ENCODE measurements at regions not wholly inside any gene's neighbourhood (a gene's known extent, or its start where the extent isn't known, plus 50 kb on each side); places are given as distances from the start of the nearest gene placed in this dataset.

DNA sequence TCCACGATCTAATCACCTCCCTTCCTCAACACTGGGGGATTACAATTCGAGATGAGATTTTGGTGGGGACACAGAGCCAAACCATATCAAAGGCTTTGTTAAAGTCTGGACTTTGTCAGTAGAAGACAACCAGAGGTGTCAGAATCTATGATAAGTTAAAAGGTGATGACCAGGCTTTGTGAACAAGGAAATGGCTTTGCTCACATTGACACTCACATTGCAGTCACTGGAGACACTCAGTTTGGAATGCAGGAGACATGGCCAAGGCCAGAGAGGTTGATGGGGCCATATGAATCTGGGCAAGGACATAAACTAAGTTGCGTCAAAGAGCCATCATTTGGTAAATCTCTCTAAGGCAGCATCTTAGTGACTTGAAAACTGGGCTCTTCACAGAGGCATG is 678.2 kb upstream of the FSHR start:
- H3K4me3 ChIP-seq (ENCODE audit: insufficient read depth, low read depth, low read length) = no peak overlapping the region
- no peaks in the 10 kb centered on the region for H3K36me3 ChIP-seq (replicated peaks; ENCODE audit: control insufficient read depth, insufficient read depth, low read length)
- no peak for DNase-seq
- H3K27me3 ChIP-seq (ENCODE audit: control insufficient read depth, insufficient read depth, low read length) = no peaks in the 10 kb centered on the region

GRCh38 chr2:49831698-49832367 is 677.5 kb upstream of the FSHR start:
- H3K27me3 ChIP-seq (ENCODE audit: control insufficient read depth, insufficient read depth, low read length) = no peaks in the 10 kb centered on the region
- H3K4me3 ChIP-seq (ENCODE audit: insufficient read depth, low read depth, low read length) = no peak overlapping the region
- no peak for DNase-seq
- H3K36me3 ChIP-seq (replicated peaks; ENCODE audit: control insufficient read depth, insufficient read depth, low read length) = no peaks in the 10 kb centered on the region

- Histone ChIP-seq H3K36me3 (replicated peaks; ENCODE audit: control insufficient read depth, insufficient read depth, low read length) (no peaks in the 10 kb centered on the region), H3K4me3 (ENCODE audit: insufficient read depth, low read depth, low read length) (no peak overlapping the region), H3K27me3 (ENCODE audit: control insufficient read depth, insufficient read depth, low read length) (no peaks in the 10 kb centered on the region)
- DNase-seq = no peak
Measured at GRCh38 chr2:49830846-49831245, 676.5 kb upstream of the FSHR start.

- Histone ChIP-seq H3K4me3 (ENCODE audit: insufficient read depth, low read depth, low read length) (no peak overlapping the region), H3K36me3 (replicated peaks; ENCODE audit: control insufficient read depth, insufficient read depth, low read length) (no peaks in the 10 kb centered on the region), H3K27me3 (ENCODE audit: control insufficient read depth, insufficient read depth, low read length) (no peaks in the 10 kb centered on the region)
- no peak for DNase-seq
Measured at GRCh38 chr2:49827366-49827765, 673.1 kb upstream of the FSHR start.

- Histone ChIP-seq H3K36me3 (replicated peaks; ENCODE audit: control insufficient read depth, insufficient read depth, low read length) (no peaks in the 10 kb centered on the region), H3K27me3 (ENCODE audit: control insufficient read depth, insufficient read depth, low read length) (no peaks in the 10 kb centered on the region), H3K4me3 (ENCODE audit: insufficient read depth, low read depth, low read length) (no peak overlapping the region)
- DNase-seq = no peak
Measured at GRCh38 chr2:49813208-49813607, 658.9 kb upstream of the FSHR start.

DNA sequence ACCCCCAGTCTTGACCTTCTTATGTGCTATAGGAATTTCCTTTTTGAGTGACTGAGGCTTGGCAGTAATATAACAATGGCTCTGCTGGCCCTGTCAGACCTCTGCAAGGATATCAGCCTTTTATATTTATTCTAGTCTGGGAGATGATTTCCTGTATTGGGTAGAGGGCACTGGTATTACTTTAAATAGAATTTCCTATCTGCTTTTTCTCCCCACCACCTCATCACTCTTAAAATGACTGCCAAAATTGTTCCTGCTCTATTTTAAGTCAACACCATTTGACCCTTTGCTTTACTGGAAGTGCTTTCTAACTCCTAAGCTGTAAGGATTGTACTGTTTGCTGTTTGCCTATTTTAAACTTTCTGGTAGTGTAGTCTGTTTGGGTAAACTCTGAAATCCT is 658.4 kb upstream of the FSHR start:
- Histone ChIP-seq H3K36me3 (replicated peaks; ENCODE audit: control insufficient read depth, insufficient read depth, low read length) (no peaks in the 10 kb centered on the region), H3K4me3 (ENCODE audit: insufficient read depth, low read depth, low read length) (no peak overlapping the region), H3K27me3 (ENCODE audit: control insufficient read depth, insufficient read depth, low read length) (no peaks in the 10 kb centered on the region)
- peak; percentile 18 for DNase-seq

- Histone ChIP-seq H3K4me3 (ENCODE audit: insufficient read depth, low read depth, low read length) (no peak overlapping the region), H3K27me3 (ENCODE audit: control insufficient read depth, insufficient read depth, low read length) (no peaks in the 10 kb centered on the region), H3K36me3 (replicated peaks; ENCODE audit: control insufficient read depth, insufficient read depth, low read length) (no peaks in the 10 kb centered on the region)
- no peak for DNase-seq
Measured at GRCh38 chr2:49811502-49811901, 657.2 kb upstream of the FSHR start.

DNA sequence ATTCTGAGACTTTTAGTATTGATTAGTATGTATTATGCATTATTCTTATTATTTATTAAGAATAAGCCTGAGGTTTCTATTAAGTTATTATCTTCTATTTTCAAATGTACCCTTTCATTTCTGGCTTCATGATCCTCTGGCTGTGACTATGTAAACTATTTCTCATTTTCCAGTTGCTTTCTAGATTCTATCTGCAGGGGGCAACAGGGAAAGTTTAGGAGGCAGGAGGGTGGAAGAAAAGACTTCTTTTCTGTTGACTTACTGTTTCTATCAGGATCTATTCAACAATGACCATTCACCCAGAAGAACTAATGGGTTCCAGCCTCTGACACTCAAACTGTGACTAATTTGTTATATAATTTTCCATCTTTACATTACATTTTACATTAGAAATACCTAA is 653.4 kb upstream of the FSHR start:
- H3K4me3 ChIP-seq (ENCODE audit: insufficient read depth, low read depth, low read length) = no peak overlapping the region
- no peaks in the 10 kb centered on the region for H3K36me3 ChIP-seq (replicated peaks; ENCODE audit: control insufficient read depth, insufficient read depth, low read length)
- no peaks in the 10 kb centered on the region for H3K27me3 ChIP-seq (ENCODE audit: control insufficient read depth, insufficient read depth, low read length)
- peak; percentile 45 for DNase-seq

DNA sequence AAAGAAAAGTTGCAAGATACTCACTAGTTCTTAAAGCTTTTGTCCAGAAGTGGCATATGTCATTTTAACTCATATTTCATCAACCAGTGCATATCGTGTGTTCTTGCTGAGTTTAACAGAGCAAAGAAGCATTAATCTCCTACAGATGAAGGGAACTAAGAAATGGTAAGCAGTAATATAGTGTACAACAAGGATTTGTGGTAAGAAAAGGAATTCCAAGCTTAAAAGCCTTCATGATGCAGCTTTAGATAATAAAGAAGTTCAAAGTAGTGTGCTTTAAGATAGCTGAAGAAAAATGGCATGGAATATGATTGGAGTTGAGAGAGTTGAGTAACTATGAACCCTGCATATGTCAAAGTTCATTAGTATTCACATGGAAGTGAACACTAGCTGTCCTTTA is 649.8 kb upstream of the FSHR start:
- Histone ChIP-seq H3K36me3 (replicated peaks; ENCODE audit: control insufficient read depth, insufficient read depth, low read length) (no peaks in the 10 kb centered on the region), H3K4me3 (ENCODE audit: insufficient read depth, low read depth, low read length) (no peak overlapping the region), H3K27me3 (ENCODE audit: control insufficient read depth, insufficient read depth, low read length) (no peaks in the 10 kb centered on the region)
- no peak for DNase-seq

DNA sequence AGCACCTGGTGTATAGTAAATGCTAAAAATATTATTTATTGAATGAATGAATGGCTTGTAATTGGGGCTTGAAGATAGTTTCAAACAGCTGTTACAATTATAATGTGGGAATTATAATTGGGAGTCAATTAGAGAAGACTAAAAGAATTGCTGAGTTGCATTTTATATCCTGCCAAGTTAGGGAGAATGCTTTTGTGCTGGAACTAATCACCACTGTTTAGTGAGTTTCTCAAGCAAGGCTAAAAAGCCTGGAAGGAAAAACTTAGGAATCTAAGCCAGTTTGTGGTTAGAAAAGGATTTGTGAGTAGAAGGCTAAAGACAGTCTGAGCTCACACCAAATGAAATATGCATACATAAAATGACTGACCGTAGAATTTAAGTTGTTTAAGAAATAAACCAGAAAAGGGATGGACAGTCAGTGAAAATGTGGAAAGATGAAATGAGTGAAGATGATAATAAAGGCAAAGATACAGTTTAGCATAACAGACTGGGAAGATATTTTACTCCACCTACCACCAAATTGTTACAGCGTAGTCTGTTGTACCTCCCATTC is 647.7 kb upstream of the FSHR start:
- H3K36me3 ChIP-seq (replicated peaks; ENCODE audit: control insufficient read depth, insufficient read depth, low read length) = no peaks in the 10 kb centered on the region
- no peak overlapping the region for H3K4me3 ChIP-seq (ENCODE audit: insufficient read depth, low read depth, low read length)
- no peaks in the 10 kb centered on the region for H3K27me3 ChIP-seq (ENCODE audit: control insufficient read depth, insufficient read depth, low read length)
- DNase-seq = no peak

DNA sequence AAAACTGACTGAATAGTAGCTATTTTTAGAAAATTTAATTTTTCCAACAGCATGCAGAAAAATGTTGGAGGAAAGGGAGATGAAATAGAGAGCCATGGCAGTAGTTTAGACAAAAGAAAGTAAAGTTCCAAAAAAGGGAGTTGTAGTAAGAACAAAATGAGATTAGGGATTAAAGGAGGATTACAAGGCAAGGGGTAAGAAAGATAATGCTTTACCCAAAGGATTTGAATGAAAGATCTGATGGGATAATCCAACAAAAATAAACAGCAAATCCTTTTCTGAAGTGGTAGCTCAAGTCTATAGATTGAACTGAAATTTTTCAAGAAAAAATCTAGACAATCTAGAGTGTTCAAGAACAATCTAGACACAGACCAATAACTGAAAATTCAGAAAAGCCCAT is 644.3 kb upstream of the FSHR start:
- no peaks in the 10 kb centered on the region for H3K27me3 ChIP-seq (ENCODE audit: control insufficient read depth, insufficient read depth, low read length)
- H3K36me3 ChIP-seq (replicated peaks; ENCODE audit: control insufficient read depth, insufficient read depth, low read length) = no peaks in the 10 kb centered on the region
- H3K4me3 ChIP-seq (ENCODE audit: insufficient read depth, low read depth, low read length) = no peak overlapping the region
- no peak for DNase-seq

- Histone ChIP-seq H3K36me3 (replicated peaks; ENCODE audit: control insufficient read depth, insufficient read depth, low read length) (no peaks in the 10 kb centered on the region), H3K4me3 (ENCODE audit: insufficient read depth, low read depth, low read length) (no peak overlapping the region), H3K27me3 (ENCODE audit: control insufficient read depth, insufficient read depth, low read length) (no peaks in the 10 kb centered on the region)
- DNase-seq = no peak
Measured at GRCh38 chr2:49796266-49796665, 642.0 kb upstream of the FSHR start.

- Histone ChIP-seq H3K36me3 (replicated peaks; ENCODE audit: control insufficient read depth, insufficient read depth, low read length) (no peaks in the 10 kb centered on the region), H3K4me3 (ENCODE audit: insufficient read depth, low read depth, low read length) (no peak overlapping the region), H3K27me3 (ENCODE audit: control insufficient read depth, insufficient read depth, low read length) (no peaks in the 10 kb centered on the region)
- DNase-seq = no peak
Measured at GRCh38 chr2:49794396-49794795, 640.1 kb upstream of the FSHR start.

GRCh38 chr2:49788300-49788699 is 634.0 kb upstream of the FSHR start:
- Histone ChIP-seq H3K27me3 (ENCODE audit: control insufficient read depth, insufficient read depth, low read length) (no peaks in the 10 kb centered on the region), H3K4me3 (ENCODE audit: insufficient read depth, low read depth, low read length) (no peak overlapping the region), H3K36me3 (replicated peaks; ENCODE audit: control insufficient read depth, insufficient read depth, low read length) (no peaks in the 10 kb centered on the region)
- DNase-seq = no peak

- H3K36me3 ChIP-seq (replicated peaks; ENCODE audit: control insufficient read depth, insufficient read depth, low read length) = no peaks in the 10 kb centered on the region
- no peak overlapping the region for H3K4me3 ChIP-seq (ENCODE audit: insufficient read depth, low read depth, low read length)
- no peak for DNase-seq
- H3K27me3 ChIP-seq (ENCODE audit: control insufficient read depth, insufficient read depth, low read length) = no peaks in the 10 kb centered on the region
Measured at GRCh38 chr2:49780949-49781348, 626.6 kb upstream of the FSHR start.
